ENCODE measurements at regions not wholly inside any gene's neighbourhood (a gene's known extent, or its start where the extent isn't known, plus 50 kb on each side); places are given as distances from the start of the nearest gene placed in this dataset.

- no peak for DNase-seq (ENCODE audit: low spot score)
Observed at GRCh38 chr20:40393197-40394079, 295.6 kb downstream of the MAFB start.

- no peak for DNase-seq (ENCODE audit: low spot score)
Observed at GRCh38 chr20:40390654-40391053, 298.4 kb downstream of the MAFB start.

- no peak for DNase-seq (ENCODE audit: low spot score)
Observed at GRCh38 chr20:40370800-40371199, 318.2 kb downstream of the MAFB start.

DNA sequence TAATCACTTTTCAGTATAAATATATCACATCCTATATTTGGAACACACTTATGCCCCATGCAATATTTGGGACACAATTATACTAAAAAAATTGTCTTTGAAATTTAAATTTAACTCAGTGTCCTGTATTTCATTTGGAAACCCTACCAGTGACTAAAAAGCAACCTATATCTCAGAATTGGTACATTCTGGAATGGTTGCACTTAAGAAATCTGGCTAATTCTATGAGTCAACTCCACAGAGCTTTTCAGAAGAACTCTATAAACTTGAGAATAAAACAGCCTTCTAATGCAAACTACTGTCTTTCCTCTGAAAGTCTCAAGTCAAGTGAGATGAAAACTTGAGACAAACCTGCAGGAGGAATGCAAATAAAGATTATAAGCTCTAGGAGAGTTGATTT is 320.2 kb downstream of the MAFB start:
- DNase-seq (ENCODE audit: low spot score): no peak

GRCh38 chr20:40361916-40362315 is 327.1 kb downstream of the MAFB start:
- DNase-seq (ENCODE audit: low spot score): no peak

- DNase-seq (ENCODE audit: low spot score): no peak
Observed at GRCh38 chr20:40359131-40359912, 329.7 kb downstream of the MAFB start.

DNA sequence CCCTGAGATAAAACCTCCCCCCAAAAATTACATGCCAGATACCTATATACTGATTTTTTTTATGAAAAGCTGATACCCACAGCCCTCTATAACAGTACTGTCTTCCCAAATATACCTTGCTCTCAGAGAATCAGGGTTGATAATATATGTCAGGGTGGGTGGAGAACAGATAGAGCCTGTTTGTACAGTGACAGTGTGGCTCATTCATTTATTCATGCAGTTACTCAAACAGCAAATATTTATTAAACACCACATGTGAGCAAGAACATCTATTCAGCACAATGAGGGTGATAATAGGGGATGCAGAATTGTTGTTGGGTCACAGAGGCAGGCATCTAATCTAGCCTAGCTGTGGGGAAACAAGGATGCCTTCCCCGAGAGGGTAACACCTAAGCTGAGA is 334.2 kb downstream of the MAFB start:
- DNase-seq (ENCODE audit: low spot score): no peak

GRCh38 chr20:40343390-40343789 is 345.6 kb downstream of the MAFB start:
- DNase-seq (ENCODE audit: low spot score): no peak

DNA sequence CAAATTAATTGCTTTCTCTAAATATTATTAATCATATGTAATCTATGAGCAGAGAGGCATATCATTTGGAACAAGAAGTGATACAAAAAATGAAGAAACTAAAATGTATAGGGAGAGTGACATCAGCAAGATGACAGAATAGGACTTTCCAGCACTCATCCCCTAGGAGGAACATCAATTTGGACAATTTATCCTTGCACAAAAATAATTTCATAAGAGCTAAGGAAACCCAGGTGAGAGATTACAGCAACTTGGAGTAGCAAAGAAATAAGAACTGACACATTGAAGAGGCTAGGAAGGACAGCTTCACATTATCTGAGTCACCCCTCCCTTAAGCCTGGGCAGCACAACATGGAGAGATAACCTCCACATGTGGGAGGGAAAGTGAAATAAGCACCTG is 347.5 kb downstream of the MAFB start:
- DNase-seq (ENCODE audit: low spot score): no peak

GRCh38 chr20:40339661-40340449 is 349.2 kb downstream of the MAFB start:
- no peak for DNase-seq (ENCODE audit: low spot score)

DNA sequence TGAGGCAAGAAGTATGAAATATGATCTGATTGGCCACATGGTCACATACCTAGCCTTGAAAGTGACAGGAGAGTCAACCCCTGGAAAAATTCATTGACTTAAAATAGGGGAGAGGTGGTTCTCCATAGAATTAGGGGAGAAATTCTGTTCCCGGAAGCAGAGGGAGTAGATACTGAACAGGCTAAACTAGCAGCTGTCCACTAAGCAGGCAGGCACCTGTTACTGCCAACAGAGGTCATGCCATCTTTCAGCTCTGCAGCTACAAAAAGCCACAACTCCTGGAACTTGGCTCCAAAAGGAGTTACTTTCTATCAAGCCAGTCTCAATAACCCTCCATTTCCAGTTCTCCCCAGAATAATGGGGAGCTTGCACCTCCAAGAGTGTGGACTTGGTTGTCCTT is 352.5 kb downstream of the MAFB start:
- DNase-seq (ENCODE audit: low spot score): no peak

DNA sequence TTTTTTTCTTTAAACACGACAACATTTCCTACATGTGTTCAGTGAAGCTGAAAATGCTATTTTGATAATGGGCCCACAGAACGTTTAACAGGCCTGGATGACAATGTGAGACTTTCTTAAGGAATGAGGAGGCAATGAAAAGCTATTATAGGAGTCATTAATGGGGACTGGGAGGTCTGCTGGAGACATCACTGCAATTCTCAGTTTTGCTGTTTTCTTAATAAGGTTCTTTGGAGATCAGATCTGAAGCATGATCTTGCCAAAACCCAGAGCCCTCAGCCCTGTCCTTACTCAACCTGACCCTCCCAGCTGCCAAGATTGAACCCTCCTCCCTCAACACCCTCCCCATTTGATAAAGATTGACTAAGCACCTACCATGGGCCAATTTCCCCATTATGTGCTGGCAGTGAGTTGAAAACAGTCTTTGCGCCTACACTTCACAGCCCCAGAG is 353.1 kb downstream of the MAFB start:
- DNase-seq (ENCODE audit: low spot score): no peak

GRCh38 chr20:40335437-40335836 is 353.6 kb downstream of the MAFB start:
- DNase-seq (ENCODE audit: low spot score): no peak

GRCh38 chr20:40333591-40333990 is 355.4 kb downstream of the MAFB start:
- DNase-seq (ENCODE audit: low spot score): no peak

DNA sequence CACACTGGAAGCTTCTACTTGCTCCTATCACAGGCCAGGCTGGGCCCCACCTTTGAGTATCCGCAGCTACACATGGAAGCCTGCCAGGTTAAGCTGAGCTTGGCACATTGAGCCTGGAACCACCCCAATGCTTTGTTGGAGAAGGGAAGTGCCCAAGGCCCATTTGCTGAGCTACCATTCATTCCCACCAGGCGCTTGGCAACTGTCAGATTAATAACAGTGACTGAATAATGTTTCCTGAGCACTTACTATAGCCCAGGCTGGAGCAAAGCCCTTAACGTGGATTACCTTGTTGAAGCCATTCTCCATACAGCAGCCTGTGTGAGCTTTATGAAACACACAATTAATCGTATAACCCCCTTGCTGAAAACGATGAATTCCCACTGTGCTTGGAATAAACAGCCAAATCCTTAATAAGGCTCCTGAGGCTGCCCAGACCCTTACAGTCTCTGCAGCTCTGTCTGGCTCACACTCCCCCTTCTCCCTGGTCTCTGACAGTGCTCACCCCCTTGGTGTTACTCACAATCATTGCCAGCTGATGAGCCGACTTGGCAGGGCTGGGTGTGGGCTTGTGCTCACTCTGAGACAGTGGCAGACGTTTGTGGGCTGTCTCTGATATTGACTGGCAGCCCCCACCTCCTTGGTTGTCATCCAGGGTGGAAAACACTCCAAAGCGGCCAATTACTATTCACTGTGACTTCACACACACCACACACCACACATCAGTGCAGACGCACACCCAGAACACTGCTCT is 357.1 kb downstream of the MAFB start:
- DNase-seq (ENCODE audit: low spot score): no peak

DNA sequence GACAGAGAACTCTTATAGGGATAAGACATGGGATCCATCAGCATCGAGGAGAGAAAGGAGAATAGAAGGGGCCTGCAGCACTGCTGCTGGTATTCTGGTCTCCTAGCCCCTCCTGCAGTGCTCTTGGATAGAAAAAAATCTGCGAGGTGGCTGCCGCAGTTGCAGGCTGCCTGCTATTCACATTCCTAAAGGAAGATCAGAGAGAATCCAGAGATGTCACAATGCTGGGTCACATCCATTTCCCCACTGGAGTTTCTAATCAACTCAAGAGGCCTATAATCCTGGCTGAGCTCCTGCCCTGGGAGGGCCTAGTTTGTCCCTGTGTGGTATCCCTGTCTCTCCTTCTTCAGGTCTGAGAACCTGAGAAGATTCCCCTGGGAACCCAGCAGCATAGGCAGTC is 357.8 kb downstream of the MAFB start:
- DNase-seq (ENCODE audit: low spot score): no peak

- no peak for DNase-seq (ENCODE audit: low spot score)
Observed at GRCh38 chr20:40329321-40329720, 359.7 kb downstream of the MAFB start.

DNA sequence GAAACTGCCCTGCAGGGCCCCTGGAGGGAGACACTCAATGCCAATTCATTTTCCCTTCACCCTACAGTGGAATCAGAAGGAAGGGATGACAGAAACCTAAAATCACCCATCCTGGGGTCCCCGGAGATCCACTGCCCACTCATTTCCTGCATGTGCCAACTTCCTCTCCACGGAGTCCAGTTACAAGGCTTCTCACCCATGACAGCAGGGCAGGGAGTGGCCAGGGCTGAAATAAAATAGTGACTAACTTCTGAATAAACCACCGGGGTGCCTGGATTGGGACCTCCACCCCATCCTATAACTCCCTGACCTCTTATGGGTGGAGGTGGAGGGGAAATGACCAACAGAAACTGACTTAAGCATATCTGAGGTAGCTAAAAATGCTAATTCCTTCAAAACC is 362.3 kb downstream of the MAFB start:
- DNase-seq (ENCODE audit: low spot score): no peak

DNA sequence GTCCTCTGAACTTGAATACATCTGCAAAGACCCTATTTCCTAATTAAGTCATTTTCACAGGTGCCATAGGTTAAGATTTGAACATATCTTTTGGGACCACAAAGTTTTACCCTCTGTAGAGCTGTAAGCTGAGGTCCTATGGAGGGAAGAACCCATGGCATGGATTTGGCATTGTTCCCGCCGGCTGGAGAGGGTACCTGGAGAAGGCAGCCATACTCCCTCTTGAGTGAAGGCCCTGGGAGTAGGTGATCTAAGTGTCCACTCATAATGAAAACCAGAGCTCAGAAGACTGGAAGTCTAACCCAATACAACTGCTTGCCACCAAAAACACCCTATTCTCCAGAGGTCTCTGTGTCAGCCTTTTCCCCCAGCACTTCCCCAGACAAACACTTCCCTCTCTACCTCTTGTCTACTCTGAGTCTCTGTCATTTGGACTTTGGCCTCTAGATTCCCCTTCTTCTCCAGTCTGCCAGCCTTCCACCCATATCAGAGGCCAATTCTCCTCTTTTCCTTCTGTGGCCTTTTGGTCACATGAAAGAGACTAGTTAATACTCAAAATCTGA is 363.9 kb downstream of the MAFB start:
- DNase-seq (ENCODE audit: low spot score): no peak

DNA sequence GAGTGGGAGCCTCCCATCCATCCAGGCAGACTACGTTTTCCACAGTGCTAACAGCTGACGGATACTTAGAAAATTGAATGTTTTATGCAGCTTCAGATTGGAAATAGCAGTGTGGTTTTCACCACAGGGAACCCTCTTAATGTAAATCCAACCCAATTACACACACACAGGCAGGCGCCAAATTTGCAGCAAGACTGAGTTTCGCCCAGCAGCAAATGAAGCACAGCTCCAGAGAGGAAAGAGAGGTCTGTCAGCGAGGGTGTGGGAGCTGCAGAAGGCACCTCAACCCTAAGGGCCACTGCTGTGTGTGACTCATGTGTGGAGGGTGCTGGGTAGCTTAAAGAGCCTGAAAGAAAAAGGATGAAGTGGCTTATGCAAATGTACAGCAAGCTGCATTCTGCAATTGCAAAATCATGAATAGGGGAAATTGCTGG is 365.7 kb downstream of the MAFB start:
- DNase-seq (ENCODE audit: low spot score): no peak

- DNase-seq (ENCODE audit: low spot score): no peak
Observed at GRCh38 chr20:40322941-40323340, 366.1 kb downstream of the MAFB start.
